DOHH2 (cell line): ENCODE measurements at regions not wholly inside any gene's neighbourhood (a gene's known extent, or its start where the extent isn't known, plus 50 kb on each side); places are given as distances from the start of the nearest gene placed in this dataset.

Experiments
- H3F3A ChIP-seq: fragments of 200-600 bp; sonication (generic), shearing (Covaris generic); 2 replicates; pipeline ENCODE4 v1.6.0; 2016; ENCODE audit warnings: antibody characterized with exemption, mild to moderate bottlenecking; ENCODE audit not compliant: control insufficient read depth, insufficient read depth
- H3K27ac ChIP-seq: fragments of 200-600 bp; sonication (generic); 2 replicates; pipeline ENCODE4 v1.5.1; 2014; ENCODE audit warnings: low read depth, mild to moderate bottlenecking, low read length, moderate library complexity
- H3K27me3 ChIP-seq: fragments of 200-600 bp; sonication (generic); 2 replicates; pipeline ENCODE4 v1.6.1; 2014; ENCODE audit warnings: mild to moderate bottlenecking, low read length, mixed read lengths; ENCODE audit not compliant: control insufficient read depth
- H3K36me3 ChIP-seq: fragments of 200-600 bp; sonication (generic); 2 replicates; pipeline ENCODE4 v1.6.1; 2014; ENCODE audit warnings: mild to moderate bottlenecking, low read length, moderate library complexity, mixed read lengths; ENCODE audit not compliant: control insufficient read depth
- H3K4me1 ChIP-seq: fragments of 200-600 bp; sonication (generic); 2 replicates; pipeline ENCODE4 v1.6.1; 2014; ENCODE audit warnings: mild to moderate bottlenecking, low read length, mixed read lengths; ENCODE audit not compliant: control insufficient read depth
- H3K4me2 ChIP-seq: fragments of 200-600 bp; sonication (generic); 2 replicates; pipeline ENCODE4 v1.6.0; 2014; ENCODE audit warnings: mild to moderate bottlenecking, low read length, moderate library complexity
- H3K4me3 ChIP-seq: fragments of 200-600 bp; sonication (generic); 2 replicates; pipeline ENCODE4 v1.5.1; 2014; ENCODE audit warnings: mild to moderate bottlenecking, low read length, mixed read lengths
- H3K79me2 ChIP-seq: fragments of 200-600 bp; sonication (generic); 2 replicates; pipeline ENCODE4 v1.6.1; 2014; ENCODE audit warnings: mild to moderate bottlenecking, low read length, mixed read lengths; ENCODE audit not compliant: control insufficient read depth
- H3K9me2 ChIP-seq: fragments of 200-600 bp; sonication (generic); replicated peaks from 2 replicates; pipeline ENCODE4 v1.6.1; 2014; ENCODE audit warnings: mild to moderate bottlenecking, low read length, mixed read lengths; ENCODE audit not compliant: control insufficient read depth
- H3K9me3 ChIP-seq: fragments of 200-600 bp; sonication (generic); 2 replicates; pipeline ENCODE4 v1.6.1; 2014; ENCODE audit warnings: antibody characterized with exemption, low read length, mixed read lengths; ENCODE audit not compliant: control insufficient read depth, insufficient read depth
- H4K20me1 ChIP-seq: fragments of 200-600 bp; sonication (generic); 2 replicates; pipeline ENCODE4 v1.6.0; 2014; ENCODE audit warnings: low read depth, mild to moderate bottlenecking, antibody characterized with exemption, low read length, moderate library complexity; ENCODE audit not compliant: control insufficient read depth, insufficient read depth
- EZH2phosphoT487 ChIP-seq: fragments of 200-600 bp; sonication (generic); IDR thresholded peaks from 2 replicates; pipeline ENCODE4 v1.6.1; 2017; ENCODE audit warnings: borderline replicate concordance, mild to moderate bottlenecking, antibody characterized with exemption, low read length, moderate library complexity, mixed read lengths
- TF ChIP-seq, protein P1 (sequence below): fragments of 200-600 bp; sonication (generic); IDR thresholded peaks from one replicate; pipeline ENCODE4 v1.5.1; 2014; ENCODE audit warnings: antibody characterized with exemption, mild to moderate bottlenecking, low read depth, low read length; ENCODE audit not compliant: poor library complexity, severe bottlenecking

DNA sequence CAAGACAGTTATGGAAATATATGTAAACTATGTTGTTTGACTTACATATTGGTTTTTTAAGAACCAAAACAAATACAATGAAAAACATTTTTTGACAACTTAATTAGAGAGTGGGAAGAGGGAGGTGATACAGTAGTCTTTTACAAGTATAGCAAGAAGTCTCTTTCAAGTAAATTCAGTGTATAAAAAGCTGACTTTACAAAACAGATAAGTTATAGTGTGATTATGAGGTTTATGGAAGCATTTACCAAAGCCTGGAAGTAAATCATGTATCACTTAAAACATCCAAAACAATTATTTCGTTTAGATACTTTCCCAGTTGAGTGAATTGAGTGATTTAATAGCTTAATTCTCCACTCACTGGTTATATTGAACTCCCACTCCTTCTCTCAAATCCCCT, 66.7 kb upstream of the SLC4A10 start:
- Histone ChIP-seq H4K20me1 (no peaks in the 10 kb centered on the region), H3K36me3 (no peaks in the 10 kb centered on the region), H3K4me1 (no peaks in the 10 kb centered on the region), H3K4me2 (no peak overlapping the region), H3F3A (no peaks in the 10 kb centered on the region), H3K79me2 (no peaks in the 10 kb centered on the region), H3K27ac (no peak overlapping the region), H3K4me3 (no peak overlapping the region), H3K9me2 (no peaks in the 10 kb centered on the region), H3K27me3 (no peaks in the 10 kb centered on the region), H3K9me3 (no peaks in the 10 kb centered on the region)
- TF ChIP-seq EZH2phosphoT487 = no peak
- TF ChIP-seq, protein P1, sequence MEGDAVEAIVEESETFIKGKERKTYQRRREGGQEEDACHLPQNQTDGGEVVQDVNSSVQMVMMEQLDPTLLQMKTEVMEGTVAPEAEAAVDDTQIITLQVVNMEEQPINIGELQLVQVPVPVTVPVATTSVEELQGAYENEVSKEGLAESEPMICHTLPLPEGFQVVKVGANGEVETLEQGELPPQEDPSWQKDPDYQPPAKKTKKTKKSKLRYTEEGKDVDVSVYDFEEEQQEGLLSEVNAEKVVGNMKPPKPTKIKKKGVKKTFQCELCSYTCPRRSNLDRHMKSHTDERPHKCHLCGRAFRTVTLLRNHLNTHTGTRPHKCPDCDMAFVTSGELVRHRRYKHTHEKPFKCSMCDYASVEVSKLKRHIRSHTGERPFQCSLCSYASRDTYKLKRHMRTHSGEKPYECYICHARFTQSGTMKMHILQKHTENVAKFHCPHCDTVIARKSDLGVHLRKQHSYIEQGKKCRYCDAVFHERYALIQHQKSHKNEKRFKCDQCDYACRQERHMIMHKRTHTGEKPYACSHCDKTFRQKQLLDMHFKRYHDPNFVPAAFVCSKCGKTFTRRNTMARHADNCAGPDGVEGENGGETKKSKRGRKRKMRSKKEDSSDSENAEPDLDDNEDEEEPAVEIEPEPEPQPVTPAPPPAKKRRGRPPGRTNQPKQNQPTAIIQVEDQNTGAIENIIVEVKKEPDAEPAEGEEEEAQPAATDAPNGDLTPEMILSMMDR = no peak

DNA sequence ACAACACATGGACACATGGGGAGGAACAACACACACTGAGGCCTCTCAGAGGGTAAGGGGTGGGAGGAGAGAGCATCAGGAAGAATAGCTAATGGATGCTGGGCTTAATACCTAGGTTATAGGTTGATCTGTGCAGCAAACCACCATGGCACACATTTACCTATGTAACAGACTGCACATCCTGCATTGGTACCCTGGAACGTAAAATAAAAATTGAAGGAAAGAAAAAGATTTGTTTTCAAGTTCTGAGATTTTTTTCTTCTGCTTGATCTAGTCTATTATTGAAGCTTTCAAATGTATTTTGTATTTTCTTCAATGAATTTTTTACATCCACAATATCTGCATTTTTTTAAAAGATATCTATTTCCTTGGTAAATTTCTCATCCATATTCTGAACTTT, 59.3 kb upstream of the SLC4A10 start:
- H3K36me3 ChIP-seq = no peaks in the 10 kb centered on the region
- TF ChIP-seq, protein P1 = no peak
- TF ChIP-seq EZH2phosphoT487 = no peak
- no peaks in the 10 kb centered on the region for H3K27me3 ChIP-seq

DNA sequence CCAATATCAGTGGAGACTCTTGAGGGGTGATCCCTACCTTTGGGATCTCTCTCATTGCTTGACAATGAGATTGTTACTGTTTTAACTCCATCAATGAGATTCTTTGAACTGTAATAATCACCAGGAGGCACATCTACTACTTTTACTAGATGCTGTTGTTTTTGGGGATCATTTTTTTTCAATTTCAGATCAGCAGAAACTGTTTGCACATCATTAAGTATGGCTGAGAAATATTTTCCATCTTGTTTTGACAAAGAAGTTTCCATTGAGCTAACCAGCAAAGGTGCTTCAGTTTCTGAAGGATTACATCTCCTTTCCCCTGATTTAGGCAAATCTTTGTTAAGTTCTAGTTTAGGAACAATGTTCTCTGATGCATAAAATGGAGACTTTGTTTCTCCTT, 54.8 kb upstream of the SLC4A10 start:
- H3K4me2 ChIP-seq = no peak overlapping the region
- H3K27ac ChIP-seq = no peak overlapping the region
- H3K36me3 ChIP-seq = no peaks in the 10 kb centered on the region
- H3K4me1 ChIP-seq = no peaks in the 10 kb centered on the region
- peaks cover 2% of the 10 kb centered on the region; the same call in 1 of the 2 replicates for H3K9me2 ChIP-seq
- no peaks in the 10 kb centered on the region for H3F3A ChIP-seq
- H3K27me3 ChIP-seq = no peaks in the 10 kb centered on the region
- H4K20me1 ChIP-seq = no peaks in the 10 kb centered on the region
- H3K9me3 ChIP-seq = no peaks in the 10 kb centered on the region; the same call in 1 of the 2 replicates
- H3K4me3 ChIP-seq = no peak overlapping the region
- no peaks in the 10 kb centered on the region for H3K79me2 ChIP-seq
- TF ChIP-seq, protein P1 = no peak
- no peak for TF ChIP-seq EZH2phosphoT487

More for the DNA sequence above, 59.3 kb upstream of the SLC4A10 start:
- no peaks in the 10 kb centered on the region for H3K79me2 ChIP-seq
- no peaks in the 10 kb centered on the region for H3F3A ChIP-seq
- H3K9me3 ChIP-seq = no peaks in the 10 kb centered on the region; the same call in 1 of the 2 replicates
- H3K4me3 ChIP-seq = no peak overlapping the region
- no peak overlapping the region for H3K27ac ChIP-seq
- H4K20me1 ChIP-seq = no peaks in the 10 kb centered on the region
- peaks cover 2% of the 10 kb centered on the region; the same call in 1 of the 2 replicates for H3K9me2 ChIP-seq
- H3K4me1 ChIP-seq = no peaks in the 10 kb centered on the region
- no peak overlapping the region for H3K4me2 ChIP-seq
